K562 (cell line): ENCODE measurements at regions not wholly inside any gene's neighbourhood (a gene's known extent, or its start where the extent isn't known, plus 50 kb on each side); places are given as distances from the start of the nearest gene placed in this dataset.

Experiments used
- ATAC-seq: fragments of 200-7000 bp; cut with Tn5 transposase; 3 replicates; pipeline ENCODE4 v1.9.1; 2020; ENCODE audit warnings: moderate library complexity
- BruUV-seq: library from RNA; stranded (reverse); fragments of 400-500 nt; replicated peaks from 2 replicates; lab custom pipeline; 2021; lab: Mats Ljungman, UMichigan
- CTCF ChIA-PET: fragments of 300-600 bp; formaldehyde crosslinking; extraction: SDS; loops from one replicate; lab custom pipeline; 2021; ENCODE audit warnings: low intra/inter-chr PET ratio; lab: Yijun Ruan, JAX
- POLR2A ChIA-PET: fragments of 300-600, 350-650 bp; sonication (Branson Sonifier 250); formaldehyde crosslinking; extraction: SDS; loops from one replicate; lab custom pipeline; 2021; ENCODE audit warnings: antibody characterized with exemption, inconsistent platforms; lab: Yijun Ruan, JAX
- DNase-seq, 4 experiments: peaks; one replicate each; pipeline versions ENCODE4 v3.0.0 to v3.0.0-alpha.2; 2011 to 2018; ENCODE audit warnings: low spot score in 3 of 4, mixed read lengths in 3 of 4; ENCODE audit errors: extremely low read depth in 1 of 4
- FAIRE-seq: peaks from 2 replicates; lab custom pipeline; 2011; peaks lifted over from hg19 to GRCh38; lab: Jason Lieb, UNC
- H2AFZ ChIP-seq: 2 replicates; pipeline ENCODE4 v1.6.0; 2011; ENCODE audit warnings: low read depth, low read length, control low read depth, inconsistent platforms
- H3K27ac ChIP-seq: fragments of 200-600 bp; 3 replicates; pipeline ENCODE4 v1.8.0; 2011; ENCODE audit warnings: low read depth, mild to moderate bottlenecking, control low read depth, inconsistent platforms, low read length, moderate library complexity, mixed read lengths; ENCODE audit errors: extremely low read depth
- H3K27me3 ChIP-seq, 2 experiments: fragments of 300-600 bp in 1 of 2; 2 replicates in 1 of 2; 3 replicates in 1 of 2; pipeline versions ENCODE4 v1.6.0 to v1.8.0; 2011; ENCODE audit warnings: inconsistent platforms in 2 of 2, low read length in 2 of 2, mild to moderate bottlenecking in 1 of 2, mixed read lengths in 1 of 2, moderate library complexity in 1 of 2; ENCODE audit not compliant: control insufficient read depth in 2 of 2, insufficient read depth in 2 of 2
- H3K36me3 ChIP-seq: fragments of 300-600 bp; 3 replicates; pipeline ENCODE4 v1.8.0; 2011; ENCODE audit warnings: mild to moderate bottlenecking, low read length, inconsistent platforms; ENCODE audit not compliant: control insufficient read depth, insufficient read depth
- H3K4me1 ChIP-seq, 2 experiments: fragments of 200-600 bp in 1 of 2; replicated peaks in 1 of 2; 2 replicates in 1 of 2; 3 replicates in 1 of 2; pipeline versions ENCODE4 v1.5.1 to v1.8.0; 2011; ENCODE audit warnings: inconsistent platforms in 2 of 2, low read length in 2 of 2, mild to moderate bottlenecking in 1 of 2, mixed read lengths in 1 of 2, moderate library complexity in 1 of 2; ENCODE audit not compliant: control insufficient read depth in 2 of 2, insufficient read depth in 2 of 2
- H3K4me2 ChIP-seq: 2 replicates; pipeline ENCODE4 v1.6.1; 2011; ENCODE audit warnings: low read length, control low read depth, inconsistent platforms, mixed read lengths; ENCODE audit not compliant: insufficient read depth
- H3K4me3 ChIP-seq: fragments of 200-600 bp; sonication (generic), shearing (Covaris generic); 2 replicates; pipeline ENCODE4 v1.5.1; 2016; ENCODE audit warnings: control low read depth, inconsistent platforms
- H3K79me2 ChIP-seq: fragments of 200-600 bp; 3 replicates; pipeline ENCODE4 v1.8.0; 2011; ENCODE audit warnings: low read length, inconsistent platforms; ENCODE audit not compliant: control insufficient read depth, insufficient read depth
- H3K9ac ChIP-seq, 2 experiments: 2 replicates each; pipeline versions ENCODE4 v1.6.0 to v1.6.1; 2011; ENCODE audit warnings: low read depth in 2 of 2, low read length in 2 of 2, control low read depth in 1 of 2, inconsistent platforms in 1 of 2, mild to moderate bottlenecking in 1 of 2, mixed read lengths in 1 of 2; ENCODE audit not compliant: insufficient read depth in 1 of 2
- H3K9me1 ChIP-seq: one replicate; pipeline ENCODE4 v1.6.0; 2011; ENCODE audit warnings: inconsistent platforms, mild to moderate bottlenecking, low read length, moderate library complexity; ENCODE audit not compliant: control insufficient read depth, insufficient read depth
- H3K9me3 ChIP-seq: replicated peaks from 2 replicates; pipeline ENCODE4 v1.5.1; 2011; ENCODE audit warnings: low read depth, low read length, inconsistent platforms; ENCODE audit not compliant: control insufficient read depth, insufficient read depth
- H4K20me1 ChIP-seq: replicated peaks from 2 replicates; pipeline ENCODE4 v1.6.1; 2011; ENCODE audit warnings: low read length, inconsistent platforms, mixed read lengths; ENCODE audit not compliant: control insufficient read depth, insufficient read depth
- CBFA2T2 ChIP-seq: fragments of 450-650 bp; conservative IDR thresholded peaks from 2 replicates; pipeline ENCODE4 v1.6.1; 2017; ENCODE audit warnings: mild to moderate bottlenecking
- ELF2 ChIP-seq: fragments of 250-450 bp; sonication (Bioruptor Pico); IDR thresholded peaks from 2 replicates; pipeline ENCODE4 v1.5.0; 2021; ENCODE audit warnings: mild to moderate bottlenecking
- HDGF ChIP-seq: fragments of 450-650 bp; IDR thresholded peaks from 2 replicates; pipeline ENCODE4 v1.6.1; 2016
- HMG20A ChIP-seq: fragments of 450-650 bp; formaldehyde crosslinking; conservative IDR thresholded peaks from 2 replicates; pipeline ENCODE4 v1.4.0; 2020; ENCODE audit warnings: mild to moderate bottlenecking, mixed read lengths
- IRF1 ChIP-seq: sonication (generic); formaldehyde crosslinking; IDR thresholded peaks from 2 replicates; pipeline ENCODE4 v1.8.0; 2022; ENCODE audit warnings: missing genetic modification reagents, mild to moderate bottlenecking, borderline replicate concordance
- JUNB ChIP-seq: fragments of 450-650 bp; formaldehyde crosslinking; conservative IDR thresholded peaks from 2 replicates; pipeline ENCODE4 v1.4.0; 2020; ENCODE audit warnings: mild to moderate bottlenecking
- NCOA6 ChIP-seq: fragments of 450-650 bp; IDR thresholded peaks from 2 replicates; pipeline ENCODE4 v1.6.1; 2017; ENCODE audit warnings: mild to moderate bottlenecking
- POLR3A ChIP-seq: IDR thresholded peaks from 2 replicates; pipeline ENCODE4 v1.6.1; 2011; ENCODE audit warnings: borderline replicate concordance, mild to moderate bottlenecking, moderate library complexity; ENCODE audit not compliant: insufficient read length, insufficient read depth; ENCODE audit errors: extremely low read depth
- PRPF4 ChIP-seq: fragments of 200-400 bp; formaldehyde crosslinking; IDR thresholded peaks from one replicate; pipeline ENCODE4 v1.6.1; 2017; ENCODE audit warnings: low read length, low read depth, mild to moderate bottlenecking; ENCODE audit not compliant: insufficient read depth, poor library complexity, severe bottlenecking
- TEAD1 ChIP-seq, 2 experiments: fragments of 450-650 bp in 1 of 2; sonication (generic) in 1 of 2; formaldehyde crosslinking; IDR thresholded peaks; 2 replicates each; pipeline versions ENCODE4 v1.4.0 to v1.8.0; 2020 to 2022; ENCODE audit warnings: mild to moderate bottlenecking in 2 of 2, missing genetic modification reagents in 1 of 2
- ZBTB49 ChIP-seq: sonication (generic); formaldehyde crosslinking; IDR thresholded peaks from 2 replicates; pipeline ENCODE4 v1.8.0; 2022; ENCODE audit warnings: missing genetic modification reagents, mild to moderate bottlenecking, borderline replicate concordance
- ZFP91 ChIP-seq: sonication (generic); formaldehyde crosslinking; IDR thresholded peaks from 2 replicates; pipeline ENCODE4 v1.8.0; 2022; ENCODE audit warnings: mild to moderate bottlenecking, missing genetic modification reagents
- ZNF277 ChIP-seq: fragments of 250-450 bp; sonication (Bioruptor Pico); IDR thresholded peaks from 2 replicates; pipeline ENCODE4 v1.8.0; 2022; ENCODE audit warnings: inconsistent platforms, mild to moderate bottlenecking, moderate library complexity, borderline replicate concordance
- ZNF398 ChIP-seq: fragments of 250-450 bp; sonication (Bioruptor Pico); IDR thresholded peaks from 2 replicates; pipeline ENCODE4 v1.8.0; 2021; ENCODE audit warnings: moderate library complexity, mild to moderate bottlenecking, inconsistent platforms
- WGBS: fragments of 100-300 bp; shearing (Covaris generic); methylation state at CpG from one replicate; pipeline ENCODE4 v1.1.6; 2016; ENCODE audit warnings: low coverage, mixed read lengths; ENCODE audit not compliant: insufficient coverage; ENCODE audit errors: missing lambda C conversion rate; 5-methylcytosine and 5-hydroxymethylcytosine counted together
- in situ Hi-C: fragments of 300-500 bp; cut with MboI; formaldehyde crosslinking; loops from 4 replicates; pipeline ENCODE4 v1.15.0; 2018; ENCODE audit warnings: inconsistent platforms, mixed read lengths
- intact Hi-C: fragments of 100-400 bp; cut with micrococcal nuclease; formaldehyde crosslinking; loops from 2 replicates; pipeline ENCODE4 v1.14.2; 2022

GRCh38 chr2:20934236-20934635 lies 109.6 kb downstream of the APOB start:
- in situ Hi-C loops: loop anchor here (25.0 kb wide), 1 partner anchor 497 kb away; the partner anchor contains the start of gene RHOB
- Histone ChIP-seq H3K79me2 (no peaks in the 10 kb centered on the region), H4K20me1 (no peaks in the 10 kb centered on the region; the same call in 1 of the 2 replicates), H3K4me2 (no peak overlapping the region), H3K36me3 (no peaks in the 10 kb centered on the region), H3K9me1 (no peaks in the 10 kb centered on the region), H3K27ac (no peak overlapping the region), H3K4me1 (no peaks in the 10 kb centered on the region), H3K9ac (no peak overlapping the region), H3K27me3 (peaks cover 0 to 8% of the 10 kb centered on the region in 2 experiments; a peak in 1 of 5 replicates), H3K9me3 (no peaks in the 10 kb centered on the region), H2AFZ (no peak overlapping the region), H3K4me3 (no peak overlapping the region)
- FAIRE-seq (no peak), DNase-seq (no peak), ATAC-seq (no peak)
- CTCF ChIA-PET: no interaction called here
- POLR2A ChIA-PET: no interaction called here
- BruUV-seq: no TSS peak
- intact Hi-C loops: no loop called here
- 2% methylated on average over 2 of the region's 2 CpGs for WGBS
- no peak for TF ChIP-seq ELF2 (CRISPR knock-in tag)
- no peak for TF ChIP-seq ZFP91 (CRISPR knock-in tag)
- TF ChIP-seq ZBTB49 (CRISPR knock-in tag): no peak
- no peak for TF ChIP-seq CBFA2T2
- no peak for TF ChIP-seq HMG20A (CRISPR knock-in tag)
- no peak for TF ChIP-seq ZNF277 (CRISPR knock-in tag)
- TF ChIP-seq PRPF4: no peak
- no peak for TF ChIP-seq JUNB (CRISPR knock-in tag)
- TF ChIP-seq TEAD1 (CRISPR knock-in tag; IDR thresholded peaks at IDR 0.05): no peak
- TF ChIP-seq NCOA6: no peak
- TF ChIP-seq ZNF398 (CRISPR knock-in tag): no peak
- no peak for TF ChIP-seq POLR3A
- TF ChIP-seq HDGF: no peak
- no peak for TF ChIP-seq IRF1
